ENCODE measurements at regions not wholly inside any gene's neighbourhood (a gene's known extent, or its start where the extent isn't known, plus 50 kb on each side); places are given as distances from the start of the nearest gene placed in this dataset.
"Not testable (repeated sequence)": the region's sequence is repeated elsewhere in the genome, so short reads cannot be mapped to it uniquely, and the experiment has no call there.

- DNase-seq, result no peak
Observed at GRCh38 chr10:36019749-36020148, 377.7 kb upstream of the FZD8 start.

- DNase-seq, result no peak
Observed at GRCh38 chr10:36018996-36019395, 376.9 kb upstream of the FZD8 start.

- no peak for DNase-seq
Observed at GRCh38 chr10:36017137-36017536, 375.0 kb upstream of the FZD8 start.

- no peak for DNase-seq
Observed at GRCh38 chr10:36007369-36007768, 365.3 kb upstream of the FZD8 start.

GRCh38 chr10:36003688-36004087 is 361.6 kb upstream of the FZD8 start:
- DNase-seq, result no peak

GRCh38 chr10:36003031-36003600 is 361.0 kb upstream of the FZD8 start:
- DNase-seq, result no peak

GRCh38 chr10:36002445-36002844 is 360.3 kb upstream of the FZD8 start:
- no peak for DNase-seq

- not testable (repeated sequence) for DNase-seq
Observed at GRCh38 chr10:36000754-36001153, 358.7 kb upstream of the FZD8 start.

- no peak for DNase-seq
Observed at GRCh38 chr10:35998026-35998425, 355.9 kb upstream of the FZD8 start.

GRCh38 chr10:35995485-35995884 is 353.4 kb upstream of the FZD8 start:
- no peak for DNase-seq

- DNase-seq, result no peak
Observed at GRCh38 chr10:35993591-35994515, 351.8 kb upstream of the FZD8 start.

GRCh38 chr10:35992107-35992506 is 350.0 kb upstream of the FZD8 start:
- DNase-seq, result no peak

- DNase-seq, result no peak
Observed at GRCh38 chr10:35986756-35987502, 344.8 kb upstream of the FZD8 start.

- no peak for DNase-seq
Observed at GRCh38 chr10:35979116-35979515, 337.0 kb upstream of the FZD8 start.

GRCh38 chr10:35973912-35974591 is 332.0 kb upstream of the FZD8 start:
- DNase-seq, result not testable (repeated sequence)

GRCh38 chr10:35972275-35972674 is 330.2 kb upstream of the FZD8 start:
- DNase-seq, result no peak

GRCh38 chr10:35971397-35971796 is 329.3 kb upstream of the FZD8 start:
- DNase-seq, result no peak

- no peak for DNase-seq
Observed at GRCh38 chr10:35963685-35964084, 321.6 kb upstream of the FZD8 start.

GRCh38 chr10:35961501-35961900 is 319.4 kb upstream of the FZD8 start:
- peak; percentile 34 for DNase-seq

GRCh38 chr10:35959252-35959651 is 317.2 kb upstream of the FZD8 start:
- DNase-seq, result no peak

- not testable (repeated sequence) for DNase-seq
Observed at GRCh38 chr10:35958609-35959008, 316.5 kb upstream of the FZD8 start.

GRCh38 chr10:35950701-35951100 is 308.6 kb upstream of the FZD8 start:
- DNase-seq, result no peak

- no peak for DNase-seq
Observed at GRCh38 chr10:35950226-35950625, 308.1 kb upstream of the FZD8 start.

Measured in kidney glomerular epithelial cell (primary cell).